GM23338 (cell line): ENCODE measurements at regions not wholly inside any gene's neighbourhood (a gene's known extent, or its start where the extent isn't known, plus 50 kb on each side); places are given as distances from the start of the nearest gene placed in this dataset.

Experiments used
- CREB1 ChIP-seq: fragments of 250-450 bp; sonication (Bioruptor Pico); IDR thresholded peaks from 2 replicates; pipeline ENCODE4 v1.5.0; 2020; ENCODE audit warnings: low read depth, mild to moderate bottlenecking, moderate library complexity
- EZH2phosphoT487 ChIP-seq: fragments of 200-600 bp; sonication (generic); IDR thresholded peaks from one replicate; pipeline ENCODE4 v1.8.1; 2018; ENCODE audit warnings: antibody characterized with exemption; ENCODE audit not compliant: unreplicated experiment
- ZNF331 ChIP-seq: fragments of 250-450 bp; sonication (Bioruptor Pico); IDR thresholded peaks from 2 replicates; pipeline ENCODE4 v1.5.0; 2020; ENCODE audit warnings: low read depth, mild to moderate bottlenecking, moderate library complexity
- TF ChIP-seq, protein P1 (sequence below), 2 experiments: fragments of 200-600 bp in 1 of 2; sonication (generic) in 1 of 2; conservative IDR thresholded peaks; 2 replicates each; pipeline versions ENCODE4 v1.5.1 to v1.6.1; 2016 to 2017; ENCODE audit warnings: antibody characterized with exemption in 2 of 2, low read depth in 2 of 2, mild to moderate bottlenecking in 2 of 2, moderate library complexity in 1 of 2
- TF ChIP-seq, protein P2 (sequence below): IDR thresholded peaks from 2 replicates; pipeline ENCODE4 v1.6.1; 2016; ENCODE audit warnings: antibody characterized with exemption

DNA sequence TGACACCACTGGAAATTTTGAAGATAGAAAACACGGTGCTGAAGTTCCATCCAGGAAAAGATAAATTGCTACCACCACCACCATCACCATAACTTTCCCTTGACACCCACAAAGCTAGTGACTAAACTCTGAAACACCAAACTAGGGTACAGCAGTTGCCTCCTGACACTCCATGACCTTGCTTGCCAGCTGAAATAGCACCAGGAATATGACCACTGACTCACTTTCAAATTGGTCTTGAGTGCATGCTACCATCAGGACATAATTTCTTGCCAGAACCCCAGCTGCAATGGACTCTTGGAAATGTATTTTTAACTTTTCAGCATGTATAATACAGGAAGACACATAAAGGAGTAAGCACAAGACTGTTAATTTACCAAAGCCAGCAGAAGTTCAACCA, 283.3 kb downstream of the CENPC start:
- TF ChIP-seq, protein P1, sequence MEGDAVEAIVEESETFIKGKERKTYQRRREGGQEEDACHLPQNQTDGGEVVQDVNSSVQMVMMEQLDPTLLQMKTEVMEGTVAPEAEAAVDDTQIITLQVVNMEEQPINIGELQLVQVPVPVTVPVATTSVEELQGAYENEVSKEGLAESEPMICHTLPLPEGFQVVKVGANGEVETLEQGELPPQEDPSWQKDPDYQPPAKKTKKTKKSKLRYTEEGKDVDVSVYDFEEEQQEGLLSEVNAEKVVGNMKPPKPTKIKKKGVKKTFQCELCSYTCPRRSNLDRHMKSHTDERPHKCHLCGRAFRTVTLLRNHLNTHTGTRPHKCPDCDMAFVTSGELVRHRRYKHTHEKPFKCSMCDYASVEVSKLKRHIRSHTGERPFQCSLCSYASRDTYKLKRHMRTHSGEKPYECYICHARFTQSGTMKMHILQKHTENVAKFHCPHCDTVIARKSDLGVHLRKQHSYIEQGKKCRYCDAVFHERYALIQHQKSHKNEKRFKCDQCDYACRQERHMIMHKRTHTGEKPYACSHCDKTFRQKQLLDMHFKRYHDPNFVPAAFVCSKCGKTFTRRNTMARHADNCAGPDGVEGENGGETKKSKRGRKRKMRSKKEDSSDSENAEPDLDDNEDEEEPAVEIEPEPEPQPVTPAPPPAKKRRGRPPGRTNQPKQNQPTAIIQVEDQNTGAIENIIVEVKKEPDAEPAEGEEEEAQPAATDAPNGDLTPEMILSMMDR (conservative IDR thresholded peaks at IDR 0.05; ENCODE audit: low read depth in 2 of 2), result no peak
- TF ChIP-seq EZH2phosphoT487, result no peak
- TF ChIP-seq, protein P2, sequence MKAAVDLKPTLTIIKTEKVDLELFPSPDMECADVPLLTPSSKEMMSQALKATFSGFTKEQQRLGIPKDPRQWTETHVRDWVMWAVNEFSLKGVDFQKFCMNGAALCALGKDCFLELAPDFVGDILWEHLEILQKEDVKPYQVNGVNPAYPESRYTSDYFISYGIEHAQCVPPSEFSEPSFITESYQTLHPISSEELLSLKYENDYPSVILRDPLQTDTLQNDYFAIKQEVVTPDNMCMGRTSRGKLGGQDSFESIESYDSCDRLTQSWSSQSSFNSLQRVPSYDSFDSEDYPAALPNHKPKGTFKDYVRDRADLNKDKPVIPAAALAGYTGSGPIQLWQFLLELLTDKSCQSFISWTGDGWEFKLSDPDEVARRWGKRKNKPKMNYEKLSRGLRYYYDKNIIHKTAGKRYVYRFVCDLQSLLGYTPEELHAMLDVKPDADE, result no peak
- no peak for TF ChIP-seq CREB1
- TF ChIP-seq ZNF331, result no peak
